Endodermal cell (in vitro differentiated cells): ENCODE measurements at regions not wholly inside any gene's neighbourhood (a gene's known extent, or its start where the extent isn't known, plus 50 kb on each side); places are given as distances from the start of the nearest gene placed in this dataset.

Experiments
- DNase-seq: peaks from one replicate; pipeline ENCODE4 v3.0.0-alpha.2; 2017
- H3K27ac ChIP-seq: 2 replicates; pipeline ENCODE4 v1.5.1; 2013; ENCODE audit warnings: mild to moderate bottlenecking, low read depth, low read length, moderate library complexity
- H3K27me3 ChIP-seq: 2 replicates; pipeline ENCODE4 v1.6.1; 2013; ENCODE audit warnings: mild to moderate bottlenecking, low read length, moderate library complexity; ENCODE audit not compliant: insufficient read depth, control insufficient read depth, poor library complexity, severe bottlenecking
- H3K36me3 ChIP-seq: 2 replicates; pipeline ENCODE4 v1.7.0; 2013; ENCODE audit warnings: mild to moderate bottlenecking, low read length, moderate library complexity; ENCODE audit not compliant: control insufficient read depth, insufficient read depth
- H3K4me1 ChIP-seq: one replicate; pipeline ENCODE4 v1.7.0; 2013; ENCODE audit warnings: low read length; ENCODE audit not compliant: control insufficient read depth, insufficient read depth
- H3K4me3 ChIP-seq: 2 replicates; pipeline ENCODE4 v1.5.1; 2013; ENCODE audit warnings: mild to moderate bottlenecking, low read length, moderate library complexity
- H3K9ac ChIP-seq: 2 replicates; pipeline ENCODE4 v1.6.1; 2013; ENCODE audit warnings: mild to moderate bottlenecking, low read length, moderate library complexity; ENCODE audit not compliant: poor library complexity, severe bottlenecking; ENCODE audit errors: extremely low read depth
- H3K9me3 ChIP-seq: 2 replicates; pipeline ENCODE4 v1.6.1; 2013; ENCODE audit warnings: mild to moderate bottlenecking, low read length, moderate library complexity; ENCODE audit not compliant: control insufficient read depth
- H3K27ac Mint-ChIP-seq: 2 replicates; pipeline ENCODE4 v1.8.0; 2020; ENCODE audit warnings: mixed read lengths
- H3K27me3 Mint-ChIP-seq: 2 replicates; pipeline ENCODE4 v1.8.0; 2021; ENCODE audit warnings: mild to moderate bottlenecking, mixed read lengths; ENCODE audit not compliant: insufficient read depth
- H3K36me3 Mint-ChIP-seq: 2 replicates; pipeline ENCODE4 v1.8.0; 2020; ENCODE audit warnings: low read depth, mixed read lengths
- H3K4me1 Mint-ChIP-seq: 2 replicates; pipeline ENCODE4 v1.8.0; 2020; ENCODE audit warnings: mixed read lengths
- H3K4me3 Mint-ChIP-seq: 2 replicates; pipeline ENCODE4 v1.8.0; 2020; ENCODE audit warnings: mild to moderate bottlenecking, moderate library complexity, mixed read lengths
- H3K9me3 Mint-ChIP-seq: 2 replicates; pipeline ENCODE4 v1.8.0; 2020; ENCODE audit warnings: mild to moderate bottlenecking, mixed read lengths
- WGBS, 2 experiments: methylation state at CpG; one replicate each; pipeline versions ENCODE4 v1.1.5 to v1.1.7; 2013; ENCODE audit warnings: missing lambda C conversion rate in 2 of 2, mixed read lengths in 1 of 2; ENCODE audit not compliant: insufficient coverage in 1 of 2, insufficient read length in 1 of 2; 5-methylcytosine and 5-hydroxymethylcytosine counted together
- TF ChIP-seq, protein P1 (sequence below): fragments of 200-600 bp; sonication (generic); conservative IDR thresholded peaks from 2 replicates; pipeline ENCODE4 v1.5.0; 2021; ENCODE audit warnings: antibody characterized with exemption, mild to moderate bottlenecking

DNA sequence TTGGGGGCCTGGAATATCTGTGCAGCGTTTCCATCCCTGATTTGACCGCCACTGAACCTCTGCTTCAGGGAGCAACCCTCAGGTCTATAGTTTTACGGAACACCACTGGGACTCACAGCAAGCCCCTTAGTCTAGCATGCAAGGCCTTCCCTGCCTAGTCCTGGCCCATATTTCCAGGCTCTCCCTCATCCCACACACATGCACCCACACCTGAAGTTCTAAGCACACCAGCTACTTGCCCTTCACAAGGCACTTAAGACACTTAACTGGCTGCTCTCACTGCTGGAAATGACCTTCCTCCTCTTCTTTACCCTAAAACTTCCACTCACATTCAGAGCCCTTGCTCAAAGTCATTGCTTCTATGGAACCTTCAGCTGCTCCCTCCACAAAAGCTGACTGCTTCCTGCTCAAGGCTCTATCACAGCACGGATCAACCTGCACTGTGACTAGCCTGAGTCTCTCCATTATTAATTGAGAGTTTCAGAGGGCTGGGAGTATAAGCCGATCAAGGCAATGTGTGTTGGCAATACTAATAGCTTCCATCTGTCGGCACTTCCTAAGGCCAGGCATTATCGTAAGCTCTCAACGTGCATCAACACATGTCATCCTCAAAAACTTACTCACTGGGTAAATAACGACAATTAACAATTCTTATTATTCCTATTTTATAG is 84.3 kb downstream of the RRAGC start:
- Histone ChIP-seq H3K4me1 (peaks cover 8% of the 10 kb centered on the region), H3K9me3 (no peaks in the 10 kb centered on the region), H3K27me3 (peaks cover 64% of the 10 kb centered on the region), H3K36me3 (no peaks in the 10 kb centered on the region), H3K27ac (no peak overlapping the region), H3K9ac (no peak overlapping the region), H3K4me3 (no peak overlapping the region)
- Mint-ChIP-seq H3K9me3 (no peaks in the 10 kb centered on the region), H3K27ac (no peak overlapping the region), H3K4me3 (no peak overlapping the region), H3K36me3 (no peaks in the 10 kb centered on the region), H3K4me1 (peaks cover 10% of the 10 kb centered on the region), H3K27me3 (peaks cover 63% of the 10 kb centered on the region)
- 92 to 95% methylated on average over 8 to 9 of the region's 9 CpGs for WGBS, 2 experiments
- no peak for DNase-seq
- TF ChIP-seq, protein P1, sequence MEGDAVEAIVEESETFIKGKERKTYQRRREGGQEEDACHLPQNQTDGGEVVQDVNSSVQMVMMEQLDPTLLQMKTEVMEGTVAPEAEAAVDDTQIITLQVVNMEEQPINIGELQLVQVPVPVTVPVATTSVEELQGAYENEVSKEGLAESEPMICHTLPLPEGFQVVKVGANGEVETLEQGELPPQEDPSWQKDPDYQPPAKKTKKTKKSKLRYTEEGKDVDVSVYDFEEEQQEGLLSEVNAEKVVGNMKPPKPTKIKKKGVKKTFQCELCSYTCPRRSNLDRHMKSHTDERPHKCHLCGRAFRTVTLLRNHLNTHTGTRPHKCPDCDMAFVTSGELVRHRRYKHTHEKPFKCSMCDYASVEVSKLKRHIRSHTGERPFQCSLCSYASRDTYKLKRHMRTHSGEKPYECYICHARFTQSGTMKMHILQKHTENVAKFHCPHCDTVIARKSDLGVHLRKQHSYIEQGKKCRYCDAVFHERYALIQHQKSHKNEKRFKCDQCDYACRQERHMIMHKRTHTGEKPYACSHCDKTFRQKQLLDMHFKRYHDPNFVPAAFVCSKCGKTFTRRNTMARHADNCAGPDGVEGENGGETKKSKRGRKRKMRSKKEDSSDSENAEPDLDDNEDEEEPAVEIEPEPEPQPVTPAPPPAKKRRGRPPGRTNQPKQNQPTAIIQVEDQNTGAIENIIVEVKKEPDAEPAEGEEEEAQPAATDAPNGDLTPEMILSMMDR: no peak

DNA sequence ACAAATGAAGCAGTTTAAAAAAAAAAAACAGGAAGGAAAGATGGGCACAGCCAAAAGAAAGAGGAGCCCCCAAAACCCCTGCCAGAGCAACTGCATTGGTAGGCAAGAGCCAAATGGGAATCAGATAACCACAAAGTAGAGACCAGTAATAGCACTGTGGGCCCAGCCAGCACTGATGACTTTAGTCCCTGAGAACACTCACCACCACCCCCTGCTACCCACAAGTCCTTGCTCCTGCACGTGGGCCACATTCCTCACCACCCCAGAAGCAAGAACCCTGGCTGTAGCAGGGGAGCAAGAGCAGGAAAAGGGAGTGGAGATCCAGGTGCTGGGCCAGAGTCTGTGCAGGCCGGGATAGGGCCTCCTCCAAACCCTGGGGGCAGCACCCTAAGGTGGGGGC is 86.1 kb downstream of the RRAGC start:
- no peak overlapping the region for H3K4me3 ChIP-seq
- 83 to 84% methylated on average over 1 to 2 of the region's 2 CpGs for WGBS, 2 experiments

GRCh38 chr1:38772953-38773352 is 86.6 kb downstream of the RRAGC start:
- Histone ChIP-seq H3K4me1 (peaks cover 5% of the 10 kb centered on the region), H3K27ac (no peak overlapping the region), H3K27me3 (peaks cover 52% of the 10 kb centered on the region), H3K9ac (no peak overlapping the region), H3K9me3 (no peaks in the 10 kb centered on the region), H3K4me3 (no peak overlapping the region), H3K36me3 (no peaks in the 10 kb centered on the region)
- 85 to 87% methylated on average over 2 to 3 of the region's 3 CpGs for WGBS, 2 experiments
- no peak overlapping the region for H3K4me3 Mint-ChIP-seq
- TF ChIP-seq, protein P1: no peak
- H3K36me3 Mint-ChIP-seq: no peaks in the 10 kb centered on the region
- peaks cover 64% of the 10 kb centered on the region for H3K27me3 Mint-ChIP-seq
- no peak for DNase-seq
- H3K27ac Mint-ChIP-seq: no peak overlapping the region
- H3K9me3 Mint-ChIP-seq: no peaks in the 10 kb centered on the region
- peaks cover 7% of the 10 kb centered on the region for H3K4me1 Mint-ChIP-seq

More for the DNA sequence above, 86.1 kb downstream of the RRAGC start:
- TF ChIP-seq, protein P1: no peak
- Mint-ChIP-seq H3K4me1 (peaks cover 7% of the 10 kb centered on the region), H3K27me3 (peaks cover 64% of the 10 kb centered on the region), H3K9me3 (no peaks in the 10 kb centered on the region), H3K4me3 (no peak overlapping the region), H3K36me3 (no peaks in the 10 kb centered on the region), H3K27ac (no peak overlapping the region)
- no peaks in the 10 kb centered on the region for H3K9me3 ChIP-seq
- no peak overlapping the region for H3K27ac ChIP-seq
- no peak for DNase-seq
- peaks cover 5% of the 10 kb centered on the region for H3K4me1 ChIP-seq
- H3K27me3 ChIP-seq: peaks cover 53% of the 10 kb centered on the region
- H3K36me3 ChIP-seq: no peaks in the 10 kb centered on the region
- H3K9ac ChIP-seq: no peak overlapping the region
